ENCODE measurements at regions not wholly inside any gene's neighbourhood (a gene's known extent, or its start where the extent isn't known, plus 50 kb on each side); places are given as distances from the start of the nearest gene placed in this dataset.
A peak's percentile ranks its signal among the peaks of the same experiment; 100 is the strongest.

DNA sequence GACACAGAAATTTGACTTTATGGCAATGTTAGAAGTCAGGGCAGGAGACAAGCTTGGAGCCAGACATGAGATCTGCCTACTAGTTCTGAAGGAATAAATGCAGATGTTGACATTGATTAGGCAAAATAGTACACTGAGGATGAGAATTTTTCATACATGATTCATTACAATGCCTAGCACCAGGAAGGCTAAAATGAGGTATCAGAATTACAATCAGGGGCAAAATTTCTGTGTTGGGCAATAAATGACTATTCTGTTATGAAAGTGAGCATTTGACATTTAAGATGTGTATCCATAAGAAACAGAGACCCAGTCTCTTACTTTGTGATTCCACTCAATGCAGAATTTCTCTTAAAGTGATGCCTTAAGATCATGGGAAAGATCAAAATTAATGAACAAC is 92.4 kb upstream of the CDH10 start:
- TF ChIP-seq, protein P1, sequence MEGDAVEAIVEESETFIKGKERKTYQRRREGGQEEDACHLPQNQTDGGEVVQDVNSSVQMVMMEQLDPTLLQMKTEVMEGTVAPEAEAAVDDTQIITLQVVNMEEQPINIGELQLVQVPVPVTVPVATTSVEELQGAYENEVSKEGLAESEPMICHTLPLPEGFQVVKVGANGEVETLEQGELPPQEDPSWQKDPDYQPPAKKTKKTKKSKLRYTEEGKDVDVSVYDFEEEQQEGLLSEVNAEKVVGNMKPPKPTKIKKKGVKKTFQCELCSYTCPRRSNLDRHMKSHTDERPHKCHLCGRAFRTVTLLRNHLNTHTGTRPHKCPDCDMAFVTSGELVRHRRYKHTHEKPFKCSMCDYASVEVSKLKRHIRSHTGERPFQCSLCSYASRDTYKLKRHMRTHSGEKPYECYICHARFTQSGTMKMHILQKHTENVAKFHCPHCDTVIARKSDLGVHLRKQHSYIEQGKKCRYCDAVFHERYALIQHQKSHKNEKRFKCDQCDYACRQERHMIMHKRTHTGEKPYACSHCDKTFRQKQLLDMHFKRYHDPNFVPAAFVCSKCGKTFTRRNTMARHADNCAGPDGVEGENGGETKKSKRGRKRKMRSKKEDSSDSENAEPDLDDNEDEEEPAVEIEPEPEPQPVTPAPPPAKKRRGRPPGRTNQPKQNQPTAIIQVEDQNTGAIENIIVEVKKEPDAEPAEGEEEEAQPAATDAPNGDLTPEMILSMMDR (conservative IDR thresholded peaks at IDR 0.05; ENCODE audit: low read length), result no peak
- no peak for DNase-seq (ENCODE audit: low read depth)
- no peak overlapping the region for H3K4me3 ChIP-seq (ENCODE audit: low read length)

DNA sequence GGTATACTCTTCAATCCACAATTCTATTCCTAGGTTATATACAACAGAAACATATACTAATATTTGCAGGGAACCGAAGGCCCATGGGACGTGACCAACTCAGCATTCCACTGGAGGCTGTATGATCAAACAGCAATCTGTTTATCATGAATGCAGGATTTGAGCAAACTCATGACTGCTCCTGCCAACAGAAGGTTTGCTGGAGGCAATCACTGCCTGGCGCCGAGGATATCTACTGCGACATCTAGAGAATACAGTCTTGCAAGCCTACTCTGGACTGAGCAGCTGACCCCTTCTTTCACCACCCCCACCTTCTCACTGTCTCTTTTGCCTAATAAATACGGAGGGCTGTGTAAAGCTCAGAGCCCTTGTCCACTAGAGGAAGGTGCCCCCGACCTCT is 90.5 kb upstream of the CDH10 start:
- TF ChIP-seq, protein P1 (conservative IDR thresholded peaks at IDR 0.05; ENCODE audit: low read length), result no peak
- no peak for DNase-seq (ENCODE audit: low read depth)
- H3K4me3 ChIP-seq (ENCODE audit: low read length), result no peak overlapping the region

DNA sequence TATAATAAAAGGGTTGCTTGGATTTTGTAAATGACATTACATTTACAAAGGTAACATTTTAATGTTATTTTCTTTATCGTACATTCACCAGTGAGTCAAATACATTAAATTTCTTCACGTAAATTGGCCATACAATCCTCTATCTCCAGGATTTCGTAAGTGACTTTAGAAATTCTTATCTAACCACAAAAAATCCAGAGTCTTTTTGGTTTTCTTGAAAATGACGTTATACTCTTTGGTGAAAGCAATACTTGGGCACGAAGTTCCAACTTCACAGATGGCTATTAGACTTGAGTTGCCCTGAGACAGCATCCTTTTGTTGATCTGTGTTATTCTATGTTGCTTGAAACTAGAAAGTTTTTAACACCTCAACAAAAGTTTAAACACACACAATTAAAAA is 87.4 kb upstream of the CDH10 start:
- H3K4me3 ChIP-seq (ENCODE audit: low read length), result no peak overlapping the region
- TF ChIP-seq, protein P1 (conservative IDR thresholded peaks at IDR 0.05; ENCODE audit: low read length), result no peak
- DNase-seq (ENCODE audit: low read depth), result peak; percentile 40

DNA sequence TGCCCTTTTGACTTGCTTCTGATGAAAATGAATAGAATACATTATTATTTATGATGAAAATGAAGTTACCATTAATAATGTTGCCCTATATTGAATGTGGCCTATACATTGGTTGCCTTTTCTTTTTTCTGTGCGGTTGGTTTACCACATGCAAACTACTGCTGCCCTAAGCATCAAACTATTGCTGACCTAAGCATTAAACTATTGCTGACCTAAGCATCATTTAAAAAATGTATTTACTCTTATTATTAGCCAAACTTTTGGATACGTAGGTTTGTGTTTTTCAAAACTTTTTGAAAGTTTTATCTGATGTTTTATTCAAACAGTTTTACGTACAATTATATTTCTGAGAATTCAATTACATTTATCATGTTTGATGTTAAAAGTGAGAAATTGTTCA is 76.0 kb upstream of the CDH10 start:
- no peak for DNase-seq (ENCODE audit: low read depth)
- no peak overlapping the region for H3K4me3 ChIP-seq (ENCODE audit: low read length)
- TF ChIP-seq, protein P1 (conservative IDR thresholded peaks at IDR 0.05; ENCODE audit: low read length), result no peak

DNA sequence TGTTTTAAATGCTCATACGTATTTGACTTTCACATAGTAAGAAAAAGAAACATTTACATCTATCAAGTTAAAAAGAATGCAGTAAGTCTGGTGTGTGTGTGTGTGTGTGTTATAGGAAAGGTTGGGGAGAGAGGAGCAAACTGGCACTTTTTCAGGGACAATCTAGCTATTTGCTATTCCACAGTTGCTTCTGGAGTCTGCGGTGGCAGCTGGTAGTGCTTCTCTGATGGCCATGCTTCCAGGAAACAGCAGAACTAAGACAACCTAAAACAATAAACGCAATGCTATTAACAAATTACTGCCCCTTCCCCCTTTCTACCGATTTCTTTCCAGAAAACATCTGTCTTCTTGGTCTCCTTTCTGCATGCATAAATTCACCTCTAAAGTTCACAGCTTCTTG is 70.0 kb upstream of the CDH10 start:
- TF ChIP-seq, protein P1 (conservative IDR thresholded peaks at IDR 0.05; ENCODE audit: low read length), result no peak
- DNase-seq (ENCODE audit: low read depth), result peak; percentile 1
- H3K4me3 ChIP-seq (ENCODE audit: low read length), result no peak overlapping the region

DNA sequence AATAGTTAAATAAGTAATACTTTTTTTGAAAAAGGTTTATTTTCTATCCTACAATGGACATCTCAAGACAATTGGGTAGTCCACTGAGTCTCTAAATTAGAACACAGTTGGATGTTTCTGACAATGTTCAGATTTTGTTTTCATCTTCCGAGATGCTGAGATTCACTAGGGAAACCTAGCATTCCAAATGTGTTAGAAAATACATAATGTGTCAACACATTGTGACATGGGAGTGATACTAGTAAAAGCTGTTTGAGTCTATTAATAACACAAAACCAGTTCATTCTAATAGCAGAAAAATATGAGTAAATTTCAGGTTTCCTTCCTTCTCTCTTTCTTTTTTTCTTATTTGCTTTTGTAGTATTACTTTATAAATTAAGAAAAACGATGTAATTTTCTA is 68.2 kb upstream of the CDH10 start:
- no peak overlapping the region for H3K4me3 ChIP-seq (ENCODE audit: low read length)
- no peak for DNase-seq (ENCODE audit: low read depth)
- TF ChIP-seq, protein P1 (conservative IDR thresholded peaks at IDR 0.05; ENCODE audit: low read length), result no peak

DNA sequence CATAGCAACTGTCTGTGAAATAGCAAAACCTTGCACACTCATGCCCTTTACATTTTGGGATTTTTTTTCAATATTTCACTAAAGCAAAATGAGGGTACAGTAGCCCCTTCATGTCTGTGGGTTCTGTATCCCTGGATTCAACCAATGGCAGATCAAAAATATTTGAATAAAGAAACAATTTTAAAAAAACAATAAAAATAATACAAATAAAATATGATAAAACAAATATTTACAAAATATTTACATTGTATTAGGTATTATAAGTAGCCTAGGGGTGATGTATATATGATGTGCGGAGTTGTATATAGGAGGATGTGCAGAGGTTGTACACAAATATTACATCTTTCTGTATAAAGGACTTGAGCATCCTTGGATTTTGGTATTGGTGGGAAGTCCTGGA is 67.3 kb upstream of the CDH10 start:
- no peak overlapping the region for H3K4me3 ChIP-seq (ENCODE audit: low read length)
- TF ChIP-seq, protein P1 (conservative IDR thresholded peaks at IDR 0.05; ENCODE audit: low read length), result no peak
- no peak for DNase-seq (ENCODE audit: low read depth)

Measured in AG10803 (cell line).